ENCODE measurements at regions not wholly inside any gene's neighbourhood (a gene's known extent, or its start where the extent isn't known, plus 50 kb on each side); places are given as distances from the start of the nearest gene placed in this dataset.

DNA sequence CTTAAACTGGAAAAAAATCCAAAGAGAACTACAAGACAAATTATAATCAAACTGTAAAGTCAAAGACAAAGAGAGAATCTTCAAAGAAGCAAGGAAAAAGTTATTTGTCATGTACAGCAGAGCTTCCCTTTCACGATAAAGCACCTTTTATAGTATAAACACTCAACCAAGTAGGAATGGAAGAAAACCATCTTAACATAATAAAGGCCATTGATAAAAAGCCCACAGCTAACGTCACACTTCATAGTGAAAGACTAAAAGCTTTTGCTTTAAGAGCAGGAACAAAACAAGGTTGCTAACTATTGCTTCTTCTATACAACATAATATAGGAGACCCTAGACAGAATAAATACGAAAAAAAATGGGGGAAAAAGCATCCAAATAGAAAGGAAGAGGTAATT lies 595.7 kb upstream of the POU3F4 start:
- no peak for DNase-seq

DNA sequence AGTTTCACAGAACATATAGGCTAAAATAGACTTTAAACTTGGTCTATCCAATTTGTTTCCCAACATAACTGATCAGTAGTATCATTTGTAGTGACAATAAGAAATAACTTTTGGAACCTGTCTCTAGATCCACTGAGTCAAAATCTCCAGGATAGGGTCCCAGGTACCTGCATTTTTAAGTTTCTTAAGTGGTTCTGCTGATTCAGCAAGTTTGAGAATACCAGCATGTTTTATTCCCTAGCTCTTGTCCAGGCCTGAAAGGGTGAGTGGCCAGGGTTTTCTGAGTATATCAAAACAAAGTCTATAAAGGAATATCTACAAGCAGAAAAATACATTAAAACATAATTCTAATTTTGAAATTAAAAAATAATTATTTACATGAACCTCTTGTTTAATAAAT lies 573.1 kb upstream of the POU3F4 start:
- no peak for DNase-seq

DNA sequence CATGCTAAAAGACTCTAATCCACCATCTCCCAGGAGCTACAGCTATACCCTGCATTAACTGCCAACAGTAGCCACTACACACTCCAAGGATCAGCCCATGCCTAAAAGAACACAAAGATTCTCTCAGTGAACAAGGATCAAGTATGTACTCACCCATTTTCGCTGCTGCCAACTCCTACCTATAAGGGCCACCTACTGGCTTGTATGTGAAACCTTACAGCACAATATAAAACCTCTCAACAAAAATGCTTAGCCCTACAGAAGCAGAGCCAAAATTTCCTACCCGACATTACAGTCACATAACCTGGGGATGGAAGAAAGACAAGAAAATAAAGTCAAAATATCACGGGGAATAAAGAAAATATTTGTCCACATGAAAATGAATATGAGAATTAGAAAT lies 562.8 kb upstream of the POU3F4 start:
- DNase-seq: no peak

DNA sequence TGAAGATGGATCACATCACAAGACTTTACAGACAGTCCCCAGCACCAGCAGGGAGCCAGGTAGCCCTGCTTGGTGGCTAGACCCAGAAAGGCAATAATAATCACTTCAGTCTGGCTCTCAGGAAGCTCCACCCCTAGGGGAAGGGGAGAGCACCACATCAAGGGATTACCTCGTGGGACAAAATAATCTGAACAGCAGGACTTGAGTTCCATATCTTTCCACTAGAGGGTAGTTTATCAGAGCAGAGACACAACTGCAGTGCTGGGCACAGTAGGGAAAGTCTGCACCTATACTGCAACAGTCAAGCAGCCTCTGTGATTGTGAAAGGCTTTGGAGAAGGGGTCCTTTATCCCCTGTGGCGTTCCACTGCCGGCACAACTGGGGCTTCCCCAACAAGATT lies 547.0 kb upstream of the POU3F4 start:
- no peak for DNase-seq

DNA sequence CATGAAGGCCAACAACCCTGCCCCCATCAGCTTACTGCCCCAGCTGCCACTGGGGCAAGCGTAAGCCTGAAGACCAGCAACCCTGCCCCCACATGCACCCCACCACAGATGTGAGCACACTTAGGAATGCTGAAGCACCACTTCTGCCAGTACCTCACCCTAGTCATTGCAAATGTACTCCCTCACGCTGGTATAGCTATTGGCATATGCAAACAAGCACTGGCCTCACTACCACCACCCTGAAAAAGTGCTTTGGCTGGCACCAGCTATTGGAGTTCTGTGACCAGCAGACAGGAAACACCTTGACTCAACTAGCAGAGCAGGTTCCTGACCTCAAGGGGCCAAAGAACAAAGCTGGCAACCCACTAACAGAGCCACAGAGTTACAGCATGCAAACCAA lies 534.4 kb upstream of the POU3F4 start:
- DNase-seq: no peak

DNA sequence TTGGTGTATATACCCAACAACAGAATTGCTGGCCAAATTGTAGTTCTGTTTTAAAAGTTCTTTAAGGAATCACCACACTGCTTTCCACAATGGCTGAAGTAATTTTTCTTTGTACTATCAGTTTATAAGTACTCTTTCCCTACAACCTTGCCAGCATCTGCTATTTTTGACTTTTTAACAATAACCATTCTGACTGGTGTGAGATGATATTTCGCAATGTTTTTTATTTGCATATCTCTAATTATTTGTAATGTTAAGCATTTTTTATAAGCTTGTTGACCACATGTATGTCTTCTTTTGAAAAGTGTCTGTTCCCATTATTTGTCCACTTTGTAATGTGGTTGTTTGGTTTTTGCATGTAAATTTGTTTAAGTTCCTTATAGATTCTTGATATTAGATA lies 509.9 kb upstream of the POU3F4 start:
- no peak for DNase-seq

DNA sequence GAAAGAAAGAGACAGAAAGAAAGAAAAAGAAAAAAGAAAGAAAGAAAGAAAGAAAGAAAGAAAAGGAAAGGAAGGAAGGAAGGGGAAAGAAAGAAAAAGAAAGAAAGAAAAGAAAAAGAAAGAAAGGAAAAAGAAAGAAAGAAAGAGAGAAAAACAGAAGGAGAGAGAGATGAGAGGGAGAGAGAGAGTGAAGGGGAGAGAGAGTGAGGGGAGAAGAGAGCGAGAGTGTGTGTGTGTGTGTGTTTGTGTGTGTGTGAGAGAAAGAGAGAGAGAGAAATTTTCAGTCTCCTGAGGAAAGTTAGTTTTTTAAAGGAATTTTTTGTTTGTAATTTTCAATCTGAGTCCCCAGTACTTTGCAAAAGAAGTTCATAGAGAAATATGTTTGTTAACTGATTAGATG lies 504.1 kb upstream of the POU3F4 start:
- no peak for DNase-seq

DNA sequence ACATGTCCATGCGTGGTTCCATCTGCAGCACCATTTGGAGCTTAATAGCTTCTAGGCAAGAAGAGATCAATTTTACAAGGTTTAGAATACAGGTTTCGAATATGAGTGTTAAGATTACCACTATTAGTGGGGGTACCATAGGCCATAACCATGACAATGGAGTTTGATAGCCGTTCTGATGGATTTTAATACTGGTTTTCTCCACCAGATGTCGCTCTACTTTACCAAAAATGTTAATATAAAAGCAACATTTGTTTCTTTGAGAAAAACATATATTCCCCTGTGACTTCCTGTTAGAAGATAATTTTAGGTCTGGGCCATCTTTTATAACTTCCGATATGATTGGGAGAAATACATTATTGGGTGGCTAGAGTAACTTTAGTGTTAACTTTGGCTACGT lies 499.7 kb upstream of the POU3F4 start:
- DNase-seq: peak; percentile 2

DNA sequence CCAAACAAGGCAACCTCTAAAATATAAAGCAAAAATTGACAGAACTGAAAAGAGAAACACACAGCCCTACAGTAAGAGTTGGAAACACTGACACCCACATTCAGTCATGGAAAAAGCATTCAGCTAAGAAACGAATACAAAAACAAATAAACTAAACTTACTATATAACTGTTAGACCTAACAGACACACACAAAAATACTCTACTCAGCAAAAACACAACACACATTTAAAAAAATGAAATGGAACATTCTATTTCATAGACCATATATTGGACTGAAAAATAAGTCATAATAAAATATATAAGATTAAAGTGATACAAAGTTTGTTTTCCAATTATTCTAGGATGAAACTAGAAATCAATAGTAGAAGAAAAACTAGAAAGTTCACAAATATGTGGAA lies 488.8 kb upstream of the POU3F4 start:
- DNase-seq: no peak

DNA sequence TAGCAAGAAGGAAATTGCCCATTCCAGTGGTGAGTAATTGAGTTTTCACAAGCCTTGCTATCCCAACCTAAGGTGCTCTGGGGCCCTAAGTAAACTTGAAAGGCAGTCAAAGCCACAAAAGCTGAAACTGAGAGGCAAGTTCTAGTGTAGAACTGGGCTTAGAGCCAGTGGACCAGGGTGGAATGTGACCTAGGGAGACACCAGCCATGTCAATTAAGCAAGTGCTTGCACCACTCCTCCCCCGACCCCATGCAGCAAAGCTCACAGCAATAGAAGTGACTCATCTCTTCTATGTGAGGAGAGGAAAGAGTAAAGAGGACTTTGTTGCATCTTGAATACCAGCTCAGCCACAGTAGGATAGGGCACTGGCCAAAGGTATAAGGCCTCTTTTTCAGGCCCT lies 486.1 kb upstream of the POU3F4 start:
- DNase-seq: no peak
